SJCRH30 (cell line): ENCODE measurements at regions not wholly inside any gene's neighbourhood (a gene's known extent, or its start where the extent isn't known, plus 50 kb on each side); places are given as distances from the start of the nearest gene placed in this dataset.
A peak's percentile ranks its signal among the peaks of the same experiment; 100 is the strongest.

Experiments used
- DNase-seq, 2 experiments: peaks; one replicate each; pipeline ENCODE4 v3.0.0-alpha.2; 2015 to 2020
- H3K27ac ChIP-seq: fragments of 250-450 bp; sonication (Bioruptor Pico); 2 replicates; pipeline ENCODE4 v1.5.1; 2020; ENCODE audit warnings: mild to moderate bottlenecking, moderate library complexity
- H3K27me3 ChIP-seq: fragments of 250-450 bp; sonication (Bioruptor Pico); 2 replicates; pipeline ENCODE4 v1.5.1; 2020; ENCODE audit warnings: mild to moderate bottlenecking, moderate library complexity
- H3K36me3 ChIP-seq: fragments of 250-450 bp; sonication (Bioruptor Pico); 2 replicates; pipeline ENCODE4 v1.5.1; 2020; ENCODE audit warnings: mild to moderate bottlenecking, moderate library complexity
- H3K4me1 ChIP-seq: fragments of 250-450 bp; sonication (Bioruptor Pico); 2 replicates; pipeline ENCODE4 v1.5.1; 2020; ENCODE audit warnings: mild to moderate bottlenecking, moderate library complexity
- H3K4me3 ChIP-seq: fragments of 250-450 bp; sonication (Bioruptor Pico); 2 replicates; pipeline ENCODE4 v1.5.1; 2020; ENCODE audit warnings: mild to moderate bottlenecking, moderate library complexity
- H3K9me3 ChIP-seq: fragments of 250-450 bp; sonication (Bioruptor Pico); replicated peaks from 2 replicates; pipeline ENCODE4 v1.5.1; 2020; ENCODE audit warnings: mild to moderate bottlenecking, moderate library complexity

- Histone ChIP-seq H3K27ac (peak overlapping the region; percentile 14; the same call in 1 of the 2 replicates), H3K4me3 (no peak overlapping the region), H3K27me3 (no peaks in the 10 kb centered on the region), H3K36me3 (no peaks in the 10 kb centered on the region), H3K9me3 (no peaks in the 10 kb centered on the region), H3K4me1 (peaks cover 14% of the 10 kb centered on the region)
- DNase-seq = no peak
These were observed 101.8 kb downstream of the TRIB2 start for GRCh38 chr2:12818416-12819102.

DNA sequence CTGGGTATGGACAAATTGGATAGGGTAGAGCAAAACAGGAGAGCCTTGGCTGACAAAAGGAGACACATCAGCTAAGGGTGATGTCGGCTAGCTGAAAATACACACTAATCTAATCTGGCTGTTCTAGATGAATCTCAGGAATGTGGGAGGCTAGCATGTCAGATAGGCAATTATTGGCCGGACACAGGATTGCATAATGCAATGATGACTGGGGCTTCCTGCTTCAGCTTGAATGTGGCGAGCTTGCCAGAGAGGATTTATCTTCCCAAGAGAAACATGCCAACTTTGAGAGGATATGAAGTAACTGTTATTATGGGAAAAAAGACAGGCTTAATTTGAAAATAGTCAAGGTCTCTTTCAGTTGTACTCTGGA, 102.4 kb downstream of the TRIB2 start:
- no peaks in the 10 kb centered on the region for H3K9me3 ChIP-seq
- peak; percentile 47 to 49 for DNase-seq
- H3K4me3 ChIP-seq = no peak overlapping the region
- peaks cover 14% of the 10 kb centered on the region for H3K4me1 ChIP-seq
- H3K27me3 ChIP-seq = no peaks in the 10 kb centered on the region
- peak overlapping the region; percentile 14; the same call in 1 of the 2 replicates for H3K27ac ChIP-seq
- H3K36me3 ChIP-seq = no peaks in the 10 kb centered on the region

DNA sequence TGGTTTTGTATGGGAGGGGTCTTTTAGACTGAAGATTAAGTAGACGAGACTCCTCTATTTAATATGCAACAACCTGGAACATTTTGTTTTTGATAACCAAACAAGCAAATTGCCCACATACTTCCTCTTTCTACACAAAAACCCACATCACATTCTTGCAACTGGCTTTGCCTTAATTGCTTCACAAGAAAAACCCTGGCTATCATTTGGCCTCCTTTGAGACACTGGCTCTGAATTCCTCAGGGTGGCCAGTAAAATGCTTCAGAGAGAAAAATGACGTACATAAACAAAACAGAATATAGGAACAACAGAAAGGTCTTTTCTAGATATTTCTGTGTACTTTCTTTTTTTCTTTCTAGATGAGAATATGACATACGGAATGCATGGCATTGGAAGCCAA, 103.0 kb downstream of the TRIB2 start:
- H3K27me3 ChIP-seq = no peaks in the 10 kb centered on the region
- peaks cover 15% of the 10 kb centered on the region for H3K4me1 ChIP-seq
- no peak overlapping the region for H3K4me3 ChIP-seq
- no peaks in the 10 kb centered on the region for H3K9me3 ChIP-seq
- H3K27ac ChIP-seq = peak overlapping the region; percentile 14; the same call in 1 of the 2 replicates
- H3K36me3 ChIP-seq = no peaks in the 10 kb centered on the region
- no peak for DNase-seq

- H3K4me1 ChIP-seq = peaks cover 20% of the 10 kb centered on the region
- no peaks in the 10 kb centered on the region for H3K9me3 ChIP-seq
- no peaks in the 10 kb centered on the region for H3K36me3 ChIP-seq
- DNase-seq = no peak
- no peak overlapping the region for H3K4me3 ChIP-seq
- no peak overlapping the region for H3K27ac ChIP-seq
- H3K27me3 ChIP-seq = no peaks in the 10 kb centered on the region
These were observed 104.9 kb downstream of the TRIB2 start for GRCh38 chr2:12821656-12822055.

GRCh38 chr2:12824351-12824777, 107.6 kb downstream of the TRIB2 start:
- DNase-seq = peak; percentile 17 to 22
- no peak overlapping the region for H3K27ac ChIP-seq
- peaks cover 15% of the 10 kb centered on the region for H3K4me1 ChIP-seq
- no peaks in the 10 kb centered on the region for H3K27me3 ChIP-seq
- no peak overlapping the region for H3K4me3 ChIP-seq
- no peaks in the 10 kb centered on the region for H3K9me3 ChIP-seq
- no peaks in the 10 kb centered on the region for H3K36me3 ChIP-seq

- no peaks in the 10 kb centered on the region for H3K36me3 ChIP-seq
- no peak overlapping the region for H3K4me3 ChIP-seq
- no peak for DNase-seq
- H3K4me1 ChIP-seq = peaks cover 10% of the 10 kb centered on the region; the same call in 1 of the 2 replicates
- H3K27me3 ChIP-seq = no peaks in the 10 kb centered on the region
- no peaks in the 10 kb centered on the region for H3K9me3 ChIP-seq
- H3K27ac ChIP-seq = no peak overlapping the region
These were observed 108.1 kb downstream of the TRIB2 start for GRCh38 chr2:12824778-12825379.

DNA sequence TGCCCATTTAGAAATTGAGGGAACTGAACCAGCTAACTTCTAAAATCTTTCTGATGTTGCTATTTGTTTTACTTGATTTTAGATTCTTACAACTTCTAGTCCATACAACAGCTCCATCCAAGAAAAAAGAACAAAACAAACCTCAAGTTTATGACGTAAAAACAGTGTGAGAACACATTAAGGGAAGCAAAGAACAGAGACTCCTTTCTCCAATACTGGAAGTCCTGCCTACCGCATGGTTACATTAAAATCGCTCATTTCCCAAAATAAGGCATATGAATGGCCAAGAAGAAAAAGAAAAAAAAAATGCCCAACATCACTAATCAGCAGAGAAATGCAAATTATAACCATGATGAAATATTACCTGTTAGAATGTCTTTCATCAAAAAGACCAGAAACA, 110.0 kb downstream of the TRIB2 start:
- 0 out of 2 replicates have a peak, but pooled peaks cover 6% of the 10 kb centered on the region for H3K4me1 ChIP-seq
- no peak for DNase-seq
- no peaks in the 10 kb centered on the region for H3K36me3 ChIP-seq
- H3K4me3 ChIP-seq = no peak overlapping the region
- H3K27me3 ChIP-seq = no peaks in the 10 kb centered on the region
- no peaks in the 10 kb centered on the region; the same call in 1 of the 2 replicates for H3K9me3 ChIP-seq
- H3K27ac ChIP-seq = no peak overlapping the region

GRCh38 chr2:12827721-12828120, 111.0 kb downstream of the TRIB2 start:
- Histone ChIP-seq H3K27ac (no peak overlapping the region), H3K4me3 (no peak overlapping the region), H3K9me3 (no peaks in the 10 kb centered on the region; the same call in 1 of the 2 replicates), H3K36me3 (no peaks in the 10 kb centered on the region), H3K4me1 (0 out of 2 replicates have a peak, but pooled peaks cover 6% of the 10 kb centered on the region), H3K27me3 (no peaks in the 10 kb centered on the region)
- no peak for DNase-seq

DNA sequence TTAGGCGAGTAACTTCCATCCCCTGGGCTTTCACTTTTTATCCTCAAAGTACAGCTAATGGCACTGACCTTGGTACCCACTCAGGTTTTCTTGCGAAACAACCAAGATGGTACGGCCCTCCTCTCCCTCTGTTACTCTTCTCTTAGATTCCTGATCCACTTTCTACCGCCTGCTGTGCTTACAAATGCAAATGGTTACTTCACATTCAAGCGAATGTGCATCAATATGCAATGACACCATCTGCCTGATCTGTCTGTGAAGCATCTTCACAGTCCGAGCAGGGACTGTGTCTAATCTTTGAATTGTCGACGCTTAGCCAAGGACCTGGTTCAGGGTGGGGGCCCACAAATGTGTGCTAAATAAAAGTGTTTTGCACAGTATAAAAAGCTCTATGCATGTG, 112.2 kb downstream of the TRIB2 start:
- H3K27me3 ChIP-seq = no peaks in the 10 kb centered on the region
- H3K36me3 ChIP-seq = no peaks in the 10 kb centered on the region
- H3K27ac ChIP-seq = no peak overlapping the region
- H3K9me3 ChIP-seq = no peaks in the 10 kb centered on the region; the same call in 1 of the 2 replicates
- no peak for DNase-seq
- no peak overlapping the region for H3K4me3 ChIP-seq
- H3K4me1 ChIP-seq = 0 out of 2 replicates have a peak, but pooled peaks cover 6% of the 10 kb centered on the region

GRCh38 chr2:12831016-12831415, 114.3 kb downstream of the TRIB2 start:
- Histone ChIP-seq H3K4me1 (no peaks in the 10 kb centered on the region), H3K27ac (no peak overlapping the region), H3K27me3 (no peaks in the 10 kb centered on the region), H3K4me3 (no peak overlapping the region), H3K36me3 (no peaks in the 10 kb centered on the region), H3K9me3 (no peaks in the 10 kb centered on the region; the same call in 1 of the 2 replicates)
- DNase-seq = no peak

GRCh38 chr2:12834239-12834638, 117.5 kb downstream of the TRIB2 start:
- Histone ChIP-seq H3K27ac (no peak overlapping the region), H3K4me1 (no peaks in the 10 kb centered on the region), H3K27me3 (no peaks in the 10 kb centered on the region), H3K9me3 (no peaks in the 10 kb centered on the region; the same call in 1 of the 2 replicates), H3K4me3 (no peak overlapping the region), H3K36me3 (no peaks in the 10 kb centered on the region)
- no peak for DNase-seq

- H3K9me3 ChIP-seq = no peaks in the 10 kb centered on the region
- no peak overlapping the region for H3K4me3 ChIP-seq
- no peaks in the 10 kb centered on the region for H3K36me3 ChIP-seq
- no peaks in the 10 kb centered on the region for H3K27me3 ChIP-seq
- DNase-seq = no peak
- no peak overlapping the region for H3K27ac ChIP-seq
- peaks cover 2% of the 10 kb centered on the region for H3K4me1 ChIP-seq
These were observed 119.0 kb downstream of the TRIB2 start for GRCh38 chr2:12835733-12836132.

GRCh38 chr2:12839339-12839738, 122.6 kb downstream of the TRIB2 start:
- Histone ChIP-seq H3K9me3 (no peaks in the 10 kb centered on the region), H3K4me1 (peaks cover 6% of the 10 kb centered on the region), H3K27me3 (no peaks in the 10 kb centered on the region), H3K27ac (no peak overlapping the region), H3K36me3 (no peaks in the 10 kb centered on the region), H3K4me3 (no peak overlapping the region)
- no peak for DNase-seq

- Histone ChIP-seq H3K36me3 (no peaks in the 10 kb centered on the region), H3K4me3 (no peak overlapping the region), H3K9me3 (no peaks in the 10 kb centered on the region), H3K27ac (no peak overlapping the region), H3K4me1 (peaks cover 6% of the 10 kb centered on the region), H3K27me3 (no peaks in the 10 kb centered on the region)
- peak; percentile 55 to 66 for DNase-seq
These were observed 124.3 kb downstream of the TRIB2 start for GRCh38 chr2:12841021-12841420.

GRCh38 chr2:12842917-12843316, 126.2 kb downstream of the TRIB2 start:
- no peaks in the 10 kb centered on the region for H3K27me3 ChIP-seq
- no peak overlapping the region for H3K4me3 ChIP-seq
- peaks cover 6% of the 10 kb centered on the region for H3K4me1 ChIP-seq
- no peak overlapping the region for H3K27ac ChIP-seq
- no peaks in the 10 kb centered on the region for H3K36me3 ChIP-seq
- H3K9me3 ChIP-seq = peaks cover 3% of the 10 kb centered on the region; the same call in 1 of the 2 replicates
- no peak for DNase-seq
